OCI-LY7 (cell line): ENCODE measurements at regions not wholly inside any gene's neighbourhood (a gene's known extent, or its start where the extent isn't known, plus 50 kb on each side); places are given as distances from the start of the nearest gene placed in this dataset.

Source experiments
- BruUV-seq: library from RNA; stranded (reverse); fragments of 400-500 nt; replicated peaks from 2 replicates; lab custom pipeline; 2021; lab: Mats Ljungman, UMichigan
- CTCF ChIA-PET: fragments of 300-600 bp; sonication (Branson Sonifier 250); formaldehyde crosslinking; loops from one replicate; lab custom pipeline; 2022; ENCODE audit warnings: antibody characterized with exemption; ENCODE audit not compliant: unreplicated experiment; lab: Charles Lee
- POLR2A ChIA-PET: fragments of 300-600 bp; sonication (Branson Sonifier 250); formaldehyde crosslinking; loops from one replicate; lab custom pipeline; 2022; ENCODE audit warnings: antibody characterized with exemption; lab: Charles Lee
- DNase-seq: peaks from one replicate; pipeline ENCODE4 v3.0.0-alpha.2; 2015; ENCODE audit warnings: low spot score
- H2AFZ ChIP-seq: fragments of 200-600 bp; sonication (generic), shearing (Covaris generic); 2 replicates; pipeline ENCODE4 v1.6.1; 2014; ENCODE audit warnings: mild to moderate bottlenecking, antibody characterized with exemption, low read length, moderate library complexity
- H3K27ac ChIP-seq: fragments of 200-600 bp; sonication (generic); 2 replicates; pipeline ENCODE4 v1.5.1; 2014; ENCODE audit warnings: mixed run types, low read depth, mild to moderate bottlenecking, moderate library complexity, low read length, inconsistent platforms; ENCODE audit not compliant: poor library complexity, severe bottlenecking
- H3K36me3 ChIP-seq: fragments of 200-600 bp; sonication (generic); 2 replicates; pipeline ENCODE4 v1.6.1; 2014; ENCODE audit warnings: mild to moderate bottlenecking, antibody characterized with exemption, low read length, moderate library complexity, mixed read lengths; ENCODE audit not compliant: insufficient read depth
- H3K4me1 ChIP-seq: fragments of 200-600 bp; sonication (generic); 2 replicates; pipeline ENCODE4 v1.5.1; 2014; ENCODE audit warnings: mild to moderate bottlenecking, low read length; ENCODE audit not compliant: insufficient read depth, poor library complexity, severe bottlenecking
- H3K4me2 ChIP-seq: fragments of 200-600 bp; sonication (generic); 2 replicates; pipeline ENCODE4 v1.6.1; 2014; ENCODE audit warnings: mild to moderate bottlenecking, low read length
- H3K4me3 ChIP-seq: fragments of 200-600 bp; sonication (generic); 2 replicates; pipeline ENCODE4 v1.5.1; 2014; ENCODE audit warnings: mild to moderate bottlenecking, low read depth, low read length; ENCODE audit not compliant: poor library complexity, severe bottlenecking
- H3K79me2 ChIP-seq: fragments of 200-600 bp; sonication (generic); 2 replicates; pipeline ENCODE4 v1.6.1; 2016; ENCODE audit warnings: low read depth, mild to moderate bottlenecking, low read length, moderate library complexity, mixed read lengths; ENCODE audit not compliant: insufficient read depth
- H3K9me2 ChIP-seq: fragments of 200-600 bp; sonication (generic); 2 replicates; pipeline ENCODE4 v1.6.1; 2016; ENCODE audit warnings: mild to moderate bottlenecking, low read length, mixed read lengths; ENCODE audit not compliant: insufficient read depth
- H3K9me3 ChIP-seq: fragments of 200-600 bp; sonication (generic); 2 replicates; pipeline ENCODE4 v1.6.1; 2014; ENCODE audit warnings: mild to moderate bottlenecking, mixed run types, low read length, mixed read lengths
- H4K20me1 ChIP-seq: fragments of 200-600 bp; sonication (generic); 2 replicates; pipeline ENCODE4 v1.6.1; 2014; ENCODE audit warnings: mild to moderate bottlenecking, antibody characterized with exemption, low read length, moderate library complexity, mixed read lengths; ENCODE audit not compliant: insufficient read depth
- CTCF ChIP-seq: fragments of 200-600 bp; sonication (generic); conservative IDR thresholded peaks from 2 replicates; pipeline ENCODE4 v1.5.1; 2014; ENCODE audit warnings: mild to moderate bottlenecking, antibody characterized with exemption, low read length, moderate library complexity, mixed read lengths
- EZH2phosphoT487 ChIP-seq: fragments of 200-600 bp; sonication (generic); IDR thresholded peaks from 2 replicates; pipeline ENCODE4 v1.6.1; 2018; ENCODE audit warnings: low read depth, borderline replicate concordance, mild to moderate bottlenecking, mixed run types, antibody characterized with exemption, low read length, moderate library complexity, mixed read lengths
- intact Hi-C: fragments of 100-400 bp; cut with micrococcal nuclease; formaldehyde crosslinking; loops from one replicate; pipeline ENCODE4 v1.10.0; 2022; ENCODE audit not compliant: unreplicated experiment

- no peaks in the 10 kb centered on the region for H3K36me3 ChIP-seq
- no peaks in the 10 kb centered on the region for H4K20me1 ChIP-seq
- no peak overlapping the region for H3K4me2 ChIP-seq
- no peaks in the 10 kb centered on the region for H3K4me1 ChIP-seq
- BruUV-seq = no TSS peak
- no peak overlapping the region for H3K27ac ChIP-seq
- CTCF ChIA-PET = no interaction called here
- TF ChIP-seq EZH2phosphoT487 = no peak
- TF ChIP-seq CTCF = no peak
- H3K4me3 ChIP-seq = no peak overlapping the region
- no peaks in the 10 kb centered on the region for H3K9me2 ChIP-seq
- intact Hi-C loops = no loop called here
- POLR2A ChIA-PET = no interaction called here
- no peak for DNase-seq
- no peaks in the 10 kb centered on the region for H3K9me3 ChIP-seq
- no peak overlapping the region for H2AFZ ChIP-seq
- no peaks in the 10 kb centered on the region for H3K79me2 ChIP-seq
Measured at GRCh38 chr6:51339108-51339507, 520.4 kb downstream of the TFAP2B start.

- Histone ChIP-seq H3K9me3 (no peaks in the 10 kb centered on the region), H2AFZ (no peak overlapping the region), H3K4me2 (no peak overlapping the region), H3K36me3 (no peaks in the 10 kb centered on the region), H3K9me2 (no peaks in the 10 kb centered on the region), H3K27ac (no peak overlapping the region), H4K20me1 (no peaks in the 10 kb centered on the region), H3K4me1 (no peaks in the 10 kb centered on the region), H3K4me3 (no peak overlapping the region), H3K79me2 (no peaks in the 10 kb centered on the region)
- CTCF ChIA-PET = no interaction called here
- intact Hi-C loops = no loop called here
- BruUV-seq = no TSS peak
- DNase-seq = no peak
- POLR2A ChIA-PET = no interaction called here
- TF ChIP-seq EZH2phosphoT487 = no peak
- no peak for TF ChIP-seq CTCF
Measured at GRCh38 chr6:51339728-51340127, 521.1 kb downstream of the TFAP2B start.

- Histone ChIP-seq H2AFZ (no peak overlapping the region), H4K20me1 (no peaks in the 10 kb centered on the region), H3K36me3 (no peaks in the 10 kb centered on the region), H3K4me3 (no peak overlapping the region), H3K4me2 (no peak overlapping the region), H3K9me2 (no peaks in the 10 kb centered on the region), H3K27ac (no peak overlapping the region), H3K9me3 (no peaks in the 10 kb centered on the region), H3K4me1 (no peaks in the 10 kb centered on the region), H3K79me2 (no peaks in the 10 kb centered on the region)
- no peak for TF ChIP-seq CTCF
- TF ChIP-seq EZH2phosphoT487 = no peak
- intact Hi-C loops = no loop called here
- BruUV-seq = no TSS peak
- ChIA-PET POLR2A (interaction anchor here (0.7 kb wide), 1 partner anchor 169 kb away, joined by 3 read pairs; no protein-coding TSS in a partner anchor), CTCF (no interaction called here)
- DNase-seq = no peak
Measured at GRCh38 chr6:51342393-51342792, 523.7 kb downstream of the TFAP2B start.
